GM23338 (cell line): ENCODE measurements at regions not wholly inside any gene's neighbourhood (a gene's known extent, or its start where the extent isn't known, plus 50 kb on each side); places are given as distances from the start of the nearest gene placed in this dataset.

ENCODE experiments used
- ATAC-seq: fragments of 200-7000 bp; cut with Tn5 transposase; 3 replicates; pipeline ENCODE4 v1.9.1; 2020
- DNase-seq: peaks from one replicate; pipeline ENCODE4 v3.0.0-alpha.2; 2015; ENCODE audit warnings: low spot score
- H2AFZ ChIP-seq: fragments of 200-600 bp; sonication (generic); 2 replicates; pipeline ENCODE4 v1.8.0; 2016; ENCODE audit warnings: antibody characterized with exemption, mild to moderate bottlenecking, moderate library complexity
- H3F3A ChIP-seq: fragments of 200-600 bp; sonication (generic); replicated peaks from 2 replicates; pipeline ENCODE4 v1.8.0; 2017; ENCODE audit warnings: antibody characterized with exemption, mixed run types, low read depth
- H3K27ac ChIP-seq: fragments of 200-600 bp; sonication (generic); 2 replicates; pipeline ENCODE4 v1.6.1; 2016; ENCODE audit warnings: low read depth
- H3K27me3 ChIP-seq: fragments of 200-600 bp; sonication (generic); 2 replicates; pipeline ENCODE4 v1.8.0; 2016; ENCODE audit warnings: mild to moderate bottlenecking, mixed run types, moderate library complexity; ENCODE audit not compliant: insufficient read depth
- H3K36me3 ChIP-seq: fragments of 200-600 bp; sonication (generic); 2 replicates; pipeline ENCODE4 v1.8.0; 2016; ENCODE audit warnings: mild to moderate bottlenecking; ENCODE audit not compliant: insufficient read depth
- H3K4me1 ChIP-seq: fragments of 200-600 bp; sonication (generic); 2 replicates; pipeline ENCODE4 v1.8.0; 2016; ENCODE audit warnings: mild to moderate bottlenecking, moderate library complexity; ENCODE audit not compliant: insufficient read depth
- H3K4me2 ChIP-seq: fragments of 200-600 bp; sonication (generic); 2 replicates; pipeline ENCODE4 v1.7.1; 2017; ENCODE audit warnings: mixed run types
- H3K4me3 ChIP-seq: fragments of 200-600 bp; sonication (generic); 2 replicates; pipeline ENCODE4 v1.6.1; 2016; ENCODE audit warnings: mixed run types
- H3K79me2 ChIP-seq: fragments of 200-600 bp; sonication (generic); replicated peaks from 2 replicates; pipeline ENCODE4 v1.8.0; 2017; ENCODE audit warnings: mild to moderate bottlenecking; ENCODE audit not compliant: insufficient read depth
- H3K9me2 ChIP-seq: fragments of 200-600 bp; sonication (generic); 2 replicates; pipeline ENCODE4 v1.8.0; 2017; ENCODE audit not compliant: insufficient read depth
- H4K20me1 ChIP-seq: fragments of 200-600 bp; sonication (generic); replicated peaks from 2 replicates; pipeline ENCODE4 v1.8.0; 2017; ENCODE audit warnings: mild to moderate bottlenecking; ENCODE audit not compliant: insufficient read depth
- H3K27ac Mint-ChIP-seq: 2 replicates; pipeline ENCODE4 v1.8.0; 2020; ENCODE audit warnings: inconsistent platforms, mild to moderate bottlenecking, moderate library complexity, mixed read lengths
- H3K27me3 Mint-ChIP-seq: 3 replicates; pipeline ENCODE4 v1.8.0; 2022; ENCODE audit warnings: low read depth, mild to moderate bottlenecking, moderate library complexity, mixed read lengths, inconsistent platforms; ENCODE audit not compliant: insufficient read depth, poor library complexity
- H3K36me3 Mint-ChIP-seq: 3 replicates; pipeline ENCODE4 v1.8.0; 2021; ENCODE audit warnings: low read depth, mild to moderate bottlenecking, inconsistent platforms, moderate library complexity, mixed read lengths
- H3K4me1 Mint-ChIP-seq: 3 replicates; pipeline ENCODE4 v1.8.0; 2020; ENCODE audit warnings: mild to moderate bottlenecking, inconsistent platforms, mixed read lengths
- H3K4me3 Mint-ChIP-seq: 3 replicates; pipeline ENCODE4 v1.8.0; 2021; ENCODE audit warnings: moderate library complexity, mild to moderate bottlenecking, inconsistent platforms, mixed read lengths
- H3K9me3 Mint-ChIP-seq: 3 replicates; pipeline ENCODE4 v1.8.0; 2020; ENCODE audit warnings: moderate library complexity, mild to moderate bottlenecking, inconsistent platforms, mixed read lengths
- EZH2phosphoT487 ChIP-seq: fragments of 200-600 bp; sonication (generic); IDR thresholded peaks from one replicate; pipeline ENCODE4 v1.8.1; 2018; ENCODE audit warnings: antibody characterized with exemption; ENCODE audit not compliant: unreplicated experiment
- JUNB ChIP-seq: IDR thresholded peaks from one replicate; pipeline ENCODE4 v1.6.1; 2016; ENCODE audit warnings: antibody characterized with exemption; ENCODE audit not compliant: unreplicated experiment
- NANOG ChIP-seq: IDR thresholded peaks from 2 replicates; pipeline ENCODE4 v1.6.1; 2016; ENCODE audit warnings: antibody characterized with exemption, borderline replicate concordance
- POLR2AphosphoS5 ChIP-seq: IDR thresholded peaks from 2 replicates; pipeline ENCODE4 v1.6.1; 2016; ENCODE audit warnings: antibody characterized with exemption, low read depth
- STAT1 ChIP-seq: IDR thresholded peaks from one replicate; pipeline ENCODE4 v1.6.1; 2016; ENCODE audit warnings: antibody characterized with exemption; ENCODE audit not compliant: unreplicated experiment
- TF ChIP-seq, protein P1 (sequence below): fragments of 250-450 bp; sonication (Bioruptor Pico); IDR thresholded peaks from 2 replicates; pipeline ENCODE4 v1.5.0; 2020; ENCODE audit warnings: mild to moderate bottlenecking, moderate library complexity
- TF ChIP-seq, protein P2 (sequence below): IDR thresholded peaks from one replicate; pipeline ENCODE4 v1.6.1; 2018; ENCODE audit warnings: antibody characterized with exemption; ENCODE audit not compliant: unreplicated experiment
- TF ChIP-seq, protein P3 (sequence below), 2 experiments: fragments of 200-600 bp in 1 of 2; sonication (generic) in 1 of 2; conservative IDR thresholded peaks; 2 replicates each; pipeline versions ENCODE4 v1.5.1 to v1.6.1; 2016 to 2017; ENCODE audit warnings: antibody characterized with exemption in 2 of 2, low read depth in 2 of 2, mild to moderate bottlenecking in 2 of 2, moderate library complexity in 1 of 2

DNA sequence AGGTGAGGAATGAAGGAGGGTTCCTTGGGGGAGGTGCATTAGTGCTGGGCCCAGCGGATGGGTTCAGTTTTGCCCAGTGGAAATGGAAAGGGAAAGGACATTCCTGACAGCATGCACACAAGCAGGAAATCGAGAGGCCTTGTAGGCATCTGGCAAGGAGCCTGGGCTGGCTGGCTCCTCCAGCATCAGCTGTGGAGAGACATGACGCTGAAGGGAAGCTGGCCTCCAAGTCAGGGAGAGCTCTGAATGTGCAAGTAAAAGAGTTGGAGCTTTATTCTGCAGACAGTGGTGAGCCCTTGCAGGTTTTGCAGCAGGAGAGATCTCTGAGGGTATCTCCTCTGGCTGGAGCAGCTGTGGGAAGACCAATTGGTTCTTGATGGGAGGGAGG is 154.3 kb downstream of the MRPL14 start (continued):
- TF ChIP-seq, protein P1, sequence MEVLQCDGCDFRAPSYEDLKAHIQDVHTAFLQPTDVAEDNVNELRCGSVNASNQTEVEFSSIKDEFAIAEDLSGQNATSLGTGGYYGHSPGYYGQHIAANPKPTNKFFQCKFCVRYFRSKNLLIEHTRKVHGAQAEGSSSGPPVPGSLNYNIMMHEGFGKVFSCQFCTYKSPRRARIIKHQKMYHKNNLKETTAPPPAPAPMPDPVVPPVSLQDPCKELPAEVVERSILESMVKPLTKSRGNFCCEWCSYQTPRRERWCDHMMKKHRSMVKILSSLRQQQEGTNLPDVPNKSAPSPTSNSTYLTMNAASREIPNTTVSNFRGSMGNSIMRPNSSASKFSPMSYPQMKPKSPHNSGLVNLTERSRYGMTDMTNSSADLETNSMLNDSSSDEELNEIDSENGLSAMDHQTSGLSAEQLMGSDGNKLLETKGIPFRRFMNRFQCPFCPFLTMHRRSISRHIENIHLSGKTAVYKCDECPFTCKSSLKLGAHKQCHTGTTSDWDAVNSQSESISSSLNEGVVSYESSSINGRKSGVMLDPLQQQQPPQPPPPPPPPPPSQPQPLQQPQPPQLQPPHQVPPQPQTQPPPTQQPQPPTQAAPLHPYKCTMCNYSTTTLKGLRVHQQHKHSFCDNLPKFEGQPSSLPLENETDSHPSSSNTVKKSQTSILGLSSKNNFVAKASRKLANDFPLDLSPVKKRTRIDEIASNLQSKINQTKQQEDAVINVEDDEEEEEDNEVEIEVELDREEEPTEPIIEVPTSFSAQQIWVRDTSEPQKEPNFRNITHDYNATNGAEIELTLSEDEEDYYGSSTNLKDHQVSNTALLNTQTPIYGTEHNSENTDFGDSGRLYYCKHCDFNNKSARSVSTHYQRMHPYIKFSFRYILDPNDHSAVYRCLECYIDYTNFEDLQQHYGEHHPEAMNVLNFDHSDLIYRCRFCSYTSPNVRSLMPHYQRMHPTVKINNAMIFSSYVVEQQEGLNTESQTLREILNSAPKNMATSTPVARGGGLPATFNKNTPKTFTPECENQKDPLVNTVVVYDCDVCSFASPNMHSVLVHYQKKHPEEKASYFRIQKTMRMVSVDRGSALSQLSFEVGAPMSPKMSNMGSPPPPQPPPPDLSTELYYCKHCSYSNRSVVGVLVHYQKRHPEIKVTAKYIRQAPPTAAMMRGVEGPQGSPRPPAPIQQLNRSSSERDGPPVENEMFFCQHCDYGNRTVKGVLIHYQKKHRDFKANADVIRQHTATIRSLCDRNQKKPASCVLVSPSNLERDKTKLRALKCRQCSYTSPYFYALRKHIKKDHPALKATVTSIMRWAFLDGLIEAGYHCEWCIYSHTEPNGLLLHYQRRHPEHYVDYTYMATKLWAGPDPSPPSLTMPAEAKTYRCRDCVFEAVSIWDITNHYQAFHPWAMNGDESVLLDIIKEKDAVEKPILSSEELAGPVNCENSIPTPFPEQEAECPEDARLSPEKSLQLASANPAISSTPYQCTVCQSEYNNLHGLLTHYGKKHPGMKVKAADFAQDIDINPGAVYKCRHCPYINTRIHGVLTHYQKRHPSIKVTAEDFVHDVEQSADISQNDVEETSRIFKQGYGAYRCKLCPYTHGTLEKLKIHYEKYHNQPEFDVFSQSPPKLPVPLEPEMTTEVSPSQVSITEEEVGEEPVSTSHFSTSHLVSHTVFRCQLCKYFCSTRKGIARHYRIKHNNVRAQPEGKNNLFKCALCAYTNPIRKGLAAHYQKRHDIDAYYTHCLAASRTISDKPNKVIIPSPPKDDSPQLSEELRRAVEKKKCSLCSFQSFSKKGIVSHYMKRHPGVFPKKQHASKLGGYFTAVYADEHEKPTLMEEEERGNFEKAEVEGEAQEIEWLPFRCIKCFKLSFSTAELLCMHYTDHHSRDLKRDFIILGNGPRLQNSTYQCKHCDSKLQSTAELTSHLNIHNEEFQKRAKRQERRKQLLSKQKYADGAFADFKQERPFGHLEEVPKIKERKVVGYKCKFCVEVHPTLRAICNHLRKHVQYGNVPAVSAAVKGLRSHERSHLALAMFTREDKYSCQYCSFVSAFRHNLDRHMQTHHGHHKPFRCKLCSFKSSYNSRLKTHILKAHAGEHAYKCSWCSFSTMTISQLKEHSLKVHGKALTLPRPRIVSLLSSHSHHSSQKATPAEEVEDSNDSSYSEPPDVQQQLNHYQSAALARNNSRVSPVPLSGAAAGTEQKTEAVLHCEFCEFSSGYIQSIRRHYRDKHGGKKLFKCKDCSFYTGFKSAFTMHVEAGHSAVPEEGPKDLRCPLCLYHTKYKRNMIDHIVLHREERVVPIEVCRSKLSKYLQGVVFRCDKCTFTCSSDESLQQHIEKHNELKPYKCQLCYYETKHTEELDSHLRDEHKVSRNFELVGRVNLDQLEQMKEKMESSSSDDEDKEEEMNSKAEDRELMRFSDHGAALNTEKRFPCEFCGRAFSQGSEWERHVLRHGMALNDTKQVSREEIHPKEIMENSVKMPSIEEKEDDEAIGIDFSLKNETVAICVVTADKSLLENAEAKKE (CRISPR knock-in tag): no peak

DNA sequence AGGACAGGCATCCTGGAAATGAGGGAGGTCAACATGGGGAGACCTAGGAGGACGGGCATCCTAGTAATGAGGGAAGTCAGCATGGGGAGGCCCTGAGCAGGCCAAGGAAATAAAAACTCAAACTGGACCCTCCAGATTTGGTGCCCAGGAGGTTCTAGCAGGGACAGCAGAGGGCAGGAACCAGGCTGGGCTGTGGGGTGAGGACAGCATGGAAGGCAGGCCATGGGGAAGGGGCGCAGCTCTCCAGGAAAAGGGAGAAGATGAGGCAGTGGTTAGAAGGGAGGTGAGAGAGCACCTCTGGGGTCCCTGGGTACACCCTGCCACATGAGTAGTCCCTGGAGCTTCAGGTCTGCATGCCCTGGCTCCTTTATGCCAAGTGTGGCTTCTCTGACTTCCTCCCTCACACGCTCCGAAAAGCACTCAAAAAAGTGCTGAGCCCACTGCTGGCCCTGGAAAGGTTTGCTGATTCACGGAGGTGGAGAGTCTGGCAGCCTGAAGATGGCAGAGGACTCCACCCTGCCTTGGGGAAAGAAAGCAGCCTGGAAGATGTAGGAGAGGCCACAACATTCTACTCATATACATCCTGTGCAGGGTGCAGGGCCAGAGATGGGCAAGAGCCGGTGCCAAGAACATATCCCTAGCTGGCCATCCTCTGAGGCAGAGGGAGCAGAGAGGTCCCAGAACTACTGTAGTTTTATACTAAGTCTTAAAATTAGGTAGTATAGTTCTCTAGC is 154.9 kb downstream of the MRPL14 start:
- no peak overlapping the region for H3K4me3 ChIP-seq
- H3K27me3 Mint-ChIP-seq: peaks cover 13% of the 10 kb centered on the region
- DNase-seq: no peak
- H3K36me3 ChIP-seq: no peaks in the 10 kb centered on the region
- H3K27ac Mint-ChIP-seq: no peak overlapping the region
- peaks cover 12% of the 10 kb centered on the region for H3K4me1 Mint-ChIP-seq
- no peak overlapping the region for H3K4me3 Mint-ChIP-seq
- no peaks in the 10 kb centered on the region for H3K9me2 ChIP-seq
- no peaks in the 10 kb centered on the region for H3K79me2 ChIP-seq
- H4K20me1 ChIP-seq: no peaks in the 10 kb centered on the region
- no peak overlapping the region for H3K27ac ChIP-seq
- H3K9me3 Mint-ChIP-seq: no peaks in the 10 kb centered on the region
- no peaks in the 10 kb centered on the region; the same call in 1 of the 2 replicates for H3K4me1 ChIP-seq
- H2AFZ ChIP-seq: no peak overlapping the region
- ATAC-seq: no peak
- no peak overlapping the region for H3K4me2 ChIP-seq
- H3F3A ChIP-seq: no peaks in the 10 kb centered on the region
- no peaks in the 10 kb centered on the region for H3K27me3 ChIP-seq
- H3K36me3 Mint-ChIP-seq: no peaks in the 10 kb centered on the region
- TF ChIP-seq JUNB (no peak), EZH2phosphoT487 (no peak), NANOG (no peak), STAT1 (no peak), POLR2AphosphoS5 (no peak)
- TF ChIP-seq, protein P2, sequence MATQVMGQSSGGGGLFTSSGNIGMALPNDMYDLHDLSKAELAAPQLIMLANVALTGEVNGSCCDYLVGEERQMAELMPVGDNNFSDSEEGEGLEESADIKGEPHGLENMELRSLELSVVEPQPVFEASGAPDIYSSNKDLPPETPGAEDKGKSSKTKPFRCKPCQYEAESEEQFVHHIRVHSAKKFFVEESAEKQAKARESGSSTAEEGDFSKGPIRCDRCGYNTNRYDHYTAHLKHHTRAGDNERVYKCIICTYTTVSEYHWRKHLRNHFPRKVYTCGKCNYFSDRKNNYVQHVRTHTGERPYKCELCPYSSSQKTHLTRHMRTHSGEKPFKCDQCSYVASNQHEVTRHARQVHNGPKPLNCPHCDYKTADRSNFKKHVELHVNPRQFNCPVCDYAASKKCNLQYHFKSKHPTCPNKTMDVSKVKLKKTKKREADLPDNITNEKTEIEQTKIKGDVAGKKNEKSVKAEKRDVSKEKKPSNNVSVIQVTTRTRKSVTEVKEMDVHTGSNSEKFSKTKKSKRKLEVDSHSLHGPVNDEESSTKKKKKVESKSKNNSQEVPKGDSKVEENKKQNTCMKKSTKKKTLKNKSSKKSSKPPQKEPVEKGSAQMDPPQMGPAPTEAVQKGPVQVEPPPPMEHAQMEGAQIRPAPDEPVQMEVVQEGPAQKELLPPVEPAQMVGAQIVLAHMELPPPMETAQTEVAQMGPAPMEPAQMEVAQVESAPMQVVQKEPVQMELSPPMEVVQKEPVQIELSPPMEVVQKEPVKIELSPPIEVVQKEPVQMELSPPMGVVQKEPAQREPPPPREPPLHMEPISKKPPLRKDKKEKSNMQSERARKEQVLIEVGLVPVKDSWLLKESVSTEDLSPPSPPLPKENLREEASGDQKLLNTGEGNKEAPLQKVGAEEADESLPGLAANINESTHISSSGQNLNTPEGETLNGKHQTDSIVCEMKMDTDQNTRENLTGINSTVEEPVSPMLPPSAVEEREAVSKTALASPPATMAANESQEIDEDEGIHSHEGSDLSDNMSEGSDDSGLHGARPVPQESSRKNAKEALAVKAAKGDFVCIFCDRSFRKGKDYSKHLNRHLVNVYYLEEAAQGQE: no peak
- TF ChIP-seq, protein P3, sequence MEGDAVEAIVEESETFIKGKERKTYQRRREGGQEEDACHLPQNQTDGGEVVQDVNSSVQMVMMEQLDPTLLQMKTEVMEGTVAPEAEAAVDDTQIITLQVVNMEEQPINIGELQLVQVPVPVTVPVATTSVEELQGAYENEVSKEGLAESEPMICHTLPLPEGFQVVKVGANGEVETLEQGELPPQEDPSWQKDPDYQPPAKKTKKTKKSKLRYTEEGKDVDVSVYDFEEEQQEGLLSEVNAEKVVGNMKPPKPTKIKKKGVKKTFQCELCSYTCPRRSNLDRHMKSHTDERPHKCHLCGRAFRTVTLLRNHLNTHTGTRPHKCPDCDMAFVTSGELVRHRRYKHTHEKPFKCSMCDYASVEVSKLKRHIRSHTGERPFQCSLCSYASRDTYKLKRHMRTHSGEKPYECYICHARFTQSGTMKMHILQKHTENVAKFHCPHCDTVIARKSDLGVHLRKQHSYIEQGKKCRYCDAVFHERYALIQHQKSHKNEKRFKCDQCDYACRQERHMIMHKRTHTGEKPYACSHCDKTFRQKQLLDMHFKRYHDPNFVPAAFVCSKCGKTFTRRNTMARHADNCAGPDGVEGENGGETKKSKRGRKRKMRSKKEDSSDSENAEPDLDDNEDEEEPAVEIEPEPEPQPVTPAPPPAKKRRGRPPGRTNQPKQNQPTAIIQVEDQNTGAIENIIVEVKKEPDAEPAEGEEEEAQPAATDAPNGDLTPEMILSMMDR (conservative IDR thresholded peaks at IDR 0.05; ENCODE audit: low read depth in 2 of 2): no peak
